Prostate gland (tissue), 2 donors: ENCODE measurements at regions not wholly inside any gene's neighbourhood (a gene's known extent, or its start where the extent isn't known, plus 50 kb on each side); places are given as distances from the start of the nearest gene placed in this dataset.
"Not testable (repeated sequence)": the region's sequence is repeated elsewhere in the genome, so short reads cannot be mapped to it uniquely, and the experiment has no call there.

Experiments used
- DNase-seq: peaks from one replicate; pipeline ENCODE4 v3.0.0-alpha.2; 2019; ENCODE audit warnings: low spot score
- H3K27ac ChIP-seq, 2 donors: fragments of 200-600 bp; sonication (generic); 2 replicates each; pipeline ENCODE4 v1.5.1; 2017 to 2019
- H3K27me3 ChIP-seq: fragments of 200-600 bp; sonication (generic); replicated peaks from 2 replicates; pipeline ENCODE4 v1.5.1; 2019; ENCODE audit not compliant: insufficient read depth
- H3K36me3 ChIP-seq, 2 donors: fragments of 200-600 bp; sonication (generic); 1 replicate in 1 of 2; 2 replicates in 1 of 2; pipeline versions ENCODE4 v1.5.1 to v1.8.1; 2017 to 2019
- H3K4me1 ChIP-seq: fragments of 200-600 bp; sonication (generic); replicated peaks from 2 replicates; pipeline ENCODE4 v1.5.1; 2019
- H3K4me3 ChIP-seq, 2 donors: fragments of 200-600 bp; sonication (generic); 2 replicates each; pipeline ENCODE4 v1.5.1; 2017 to 2019
- H3K9me3 ChIP-seq: fragments of 200-600 bp; sonication (generic); 2 replicates; pipeline ENCODE4 v1.5.1; 2017
- POLR2A ChIP-seq: fragments of 450-650 bp; IDR thresholded peaks from one replicate; pipeline ENCODE4 v1.6.1; 2016; ENCODE audit warnings: antibody characterized with exemption, mild to moderate bottlenecking
- POLR2AphosphoS5 ChIP-seq: sonication (generic); formaldehyde crosslinking; IDR thresholded peaks from one replicate; pipeline ENCODE4 v1.6.1; 2017; ENCODE audit warnings: antibody characterized with exemption
- WGBS: methylation state at CpG from one replicate; pipeline ENCODE4 v1.1.5; 2018; 5-methylcytosine and 5-hydroxymethylcytosine counted together
- intact Hi-C: fragments of 100-400 bp; cut with DNase I; formaldehyde crosslinking; loops from one replicate; pipeline ENCODE4 v1.14.2; 2022
- TF ChIP-seq, protein P1 (sequence below), 4 experiments: fragments of 200-600 bp in 2 of 4; fragments of 450-650 bp in 2 of 4; sonication (generic) in 2 of 4; IDR thresholded peaks; 1 replicate in 3 of 4; 2 replicates in 1 of 4; pipeline ENCODE4 v1.5.1; 2016 to 2019; ENCODE audit warnings: antibody characterized with exemption in 4 of 4, mild to moderate bottlenecking in 2 of 4, moderate library complexity in 2 of 4

DNA sequence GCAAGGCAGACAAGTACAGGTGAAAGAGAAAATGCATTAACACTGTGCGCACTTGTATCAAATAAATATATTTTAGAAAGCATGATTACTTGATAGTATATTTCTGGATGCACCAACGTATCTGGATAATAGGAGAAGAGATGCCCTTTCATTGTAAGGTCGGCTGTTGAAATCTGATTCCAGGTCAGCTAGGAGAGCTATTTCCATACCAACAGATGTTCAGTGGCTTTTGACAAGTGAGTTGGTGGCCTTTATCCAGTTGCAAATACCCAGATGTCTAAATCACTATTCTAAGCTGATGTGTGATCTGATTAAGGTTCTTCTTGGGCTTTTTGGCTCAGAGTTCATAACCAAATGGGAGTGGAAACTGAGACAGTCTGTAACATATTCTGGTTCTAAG is 128.2 kb upstream of the TBCA start:
- no peak for DNase-seq
- no peaks in the 10 kb centered on the region for H3K4me1 ChIP-seq
- H3K27ac ChIP-seq = no peak overlapping the region
- no peaks in the 10 kb centered on the region for H3K27me3 ChIP-seq
- 77% methylated on average over 3 of the region's 3 CpGs for WGBS
- intact Hi-C loops = no loop called here
- no peaks in the 10 kb centered on the region for H3K36me3 ChIP-seq
- TF ChIP-seq, protein P1, sequence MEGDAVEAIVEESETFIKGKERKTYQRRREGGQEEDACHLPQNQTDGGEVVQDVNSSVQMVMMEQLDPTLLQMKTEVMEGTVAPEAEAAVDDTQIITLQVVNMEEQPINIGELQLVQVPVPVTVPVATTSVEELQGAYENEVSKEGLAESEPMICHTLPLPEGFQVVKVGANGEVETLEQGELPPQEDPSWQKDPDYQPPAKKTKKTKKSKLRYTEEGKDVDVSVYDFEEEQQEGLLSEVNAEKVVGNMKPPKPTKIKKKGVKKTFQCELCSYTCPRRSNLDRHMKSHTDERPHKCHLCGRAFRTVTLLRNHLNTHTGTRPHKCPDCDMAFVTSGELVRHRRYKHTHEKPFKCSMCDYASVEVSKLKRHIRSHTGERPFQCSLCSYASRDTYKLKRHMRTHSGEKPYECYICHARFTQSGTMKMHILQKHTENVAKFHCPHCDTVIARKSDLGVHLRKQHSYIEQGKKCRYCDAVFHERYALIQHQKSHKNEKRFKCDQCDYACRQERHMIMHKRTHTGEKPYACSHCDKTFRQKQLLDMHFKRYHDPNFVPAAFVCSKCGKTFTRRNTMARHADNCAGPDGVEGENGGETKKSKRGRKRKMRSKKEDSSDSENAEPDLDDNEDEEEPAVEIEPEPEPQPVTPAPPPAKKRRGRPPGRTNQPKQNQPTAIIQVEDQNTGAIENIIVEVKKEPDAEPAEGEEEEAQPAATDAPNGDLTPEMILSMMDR (IDR thresholded peaks at IDR 0.05) = no peak
- no peak for TF ChIP-seq POLR2AphosphoS5
- no peak for TF ChIP-seq POLR2A
- no peaks in the 10 kb centered on the region for H3K9me3 ChIP-seq
- H3K4me3 ChIP-seq = no peak overlapping the region

DNA sequence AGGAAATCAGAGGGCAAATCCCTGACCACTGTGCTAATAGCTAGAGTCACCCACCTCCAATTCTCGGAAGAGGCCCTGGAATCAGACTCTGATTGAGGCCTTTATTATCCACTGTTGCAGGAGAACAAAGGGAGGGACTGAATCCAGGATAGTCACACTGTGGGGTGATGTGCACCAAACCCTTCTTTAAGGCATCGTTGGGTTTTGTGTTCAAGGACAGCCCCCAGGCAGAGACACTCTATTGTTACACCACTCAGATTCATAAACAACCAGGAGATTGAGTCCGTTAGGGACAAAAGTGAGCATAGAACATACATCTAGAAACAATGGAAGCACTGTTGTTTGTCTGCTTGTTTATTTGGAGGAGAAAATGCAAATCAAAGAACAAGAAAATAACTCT is 124.6 kb upstream of the TBCA start:
- WGBS = 86% methylated on average over 3 of the region's 3 CpGs
- intact Hi-C loops = no loop called here

DNA sequence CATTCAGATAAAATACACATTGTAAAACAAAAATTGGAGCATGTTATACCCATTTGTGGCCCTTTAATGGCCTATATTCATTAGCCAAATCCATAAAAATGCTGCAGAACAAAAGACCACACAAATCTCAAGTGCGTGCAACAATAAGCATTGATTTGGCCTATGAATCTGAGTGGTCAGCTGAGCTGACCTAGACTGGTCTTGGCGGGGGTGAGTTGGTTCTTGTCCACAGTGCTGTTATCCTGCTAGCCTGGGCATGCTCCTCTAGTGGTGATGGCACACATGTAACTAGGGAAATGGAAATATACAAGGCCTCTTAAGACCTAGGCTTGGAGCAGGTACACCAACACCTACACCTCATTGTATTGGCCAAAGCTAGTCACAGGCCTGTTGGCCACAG is 122.2 kb upstream of the TBCA start:
- TF ChIP-seq, protein P1 (IDR thresholded peaks at IDR 0.05) = no peak
- WGBS = 37% methylated on average over 2 of the region's 2 CpGs
- no peaks in the 10 kb centered on the region for H3K27me3 ChIP-seq
- intact Hi-C loops = no loop called here
- no peaks in the 10 kb centered on the region for H3K9me3 ChIP-seq
- no peak overlapping the region for H3K27ac ChIP-seq
- no peaks in the 10 kb centered on the region for H3K4me1 ChIP-seq
- H3K4me3 ChIP-seq = no peak overlapping the region
- no peak for DNase-seq
- H3K36me3 ChIP-seq = no peaks in the 10 kb centered on the region

More for the DNA sequence above, 124.6 kb upstream of the TBCA start:
- Histone ChIP-seq H3K27me3 (no peaks in the 10 kb centered on the region), H3K9me3 (no peaks in the 10 kb centered on the region), H3K36me3 (no peaks in the 10 kb centered on the region), H3K27ac (no peak overlapping the region), H3K4me1 (no peaks in the 10 kb centered on the region), H3K4me3 (no peak overlapping the region)
- DNase-seq = no peak
- TF ChIP-seq POLR2AphosphoS5 = no peak
- TF ChIP-seq, protein P1 (IDR thresholded peaks at IDR 0.05) = no peak

DNA sequence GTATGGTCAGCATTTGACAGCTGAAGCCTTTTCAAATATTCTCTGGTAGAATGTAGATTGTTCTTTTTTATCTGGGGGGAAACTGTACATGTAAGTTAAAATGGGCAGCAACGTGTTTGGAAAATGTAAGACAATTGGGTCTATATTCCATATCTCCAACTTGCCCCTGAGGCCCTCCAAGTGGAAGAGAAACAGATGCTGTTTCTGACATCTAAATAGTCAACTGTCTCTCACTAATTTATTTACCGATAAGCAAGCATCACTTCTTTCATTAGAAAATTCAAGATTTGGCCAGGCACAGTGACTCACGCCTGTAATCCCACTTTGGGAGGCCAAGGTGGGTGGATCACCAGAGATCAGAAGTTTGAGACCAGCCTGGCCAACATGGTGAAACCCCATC is 120.2 kb upstream of the TBCA start:
- TF ChIP-seq, protein P1 (IDR thresholded peaks at IDR 0.05) = no peak
- TF ChIP-seq POLR2A (no peak), POLR2AphosphoS5 (no peak)
- Histone ChIP-seq H3K36me3 (no peaks in the 10 kb centered on the region), H3K4me3 (no peak overlapping the region), H3K27ac (no peak overlapping the region), H3K4me1 (no peaks in the 10 kb centered on the region), H3K9me3 (no peaks in the 10 kb centered on the region), H3K27me3 (no peaks in the 10 kb centered on the region)
- intact Hi-C loops = no loop called here
- DNase-seq = no peak
- WGBS = 99% methylated on average over 3 of the region's 3 CpGs

DNA sequence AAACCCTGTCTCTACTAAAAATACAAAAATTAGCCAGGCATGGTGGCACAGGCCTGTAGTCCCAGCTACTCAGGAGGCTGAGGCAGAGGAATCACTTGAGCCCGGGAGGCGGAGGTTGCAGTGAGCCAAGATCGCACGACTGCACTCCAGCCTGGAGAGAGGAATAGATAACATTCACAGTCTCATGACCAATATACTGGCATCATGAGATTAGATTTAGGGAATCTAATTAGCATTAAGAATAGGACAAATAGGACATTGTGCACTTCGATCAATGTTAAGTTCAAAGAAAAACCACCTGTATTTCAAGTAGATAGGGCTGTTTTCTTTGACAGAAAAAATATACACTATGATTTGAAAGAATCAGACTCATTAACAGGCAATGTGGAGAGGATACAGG is 118.0 kb upstream of the TBCA start:
- H3K4me1 ChIP-seq, H3K4me3 ChIP-seq, intact Hi-C loops, H3K27ac ChIP-seq, DNase-seq, H3K27me3 ChIP-seq, H3K9me3 ChIP-seq, H3K36me3 ChIP-seq: not testable (repeated sequence)
- 91% methylated on average over 5 of the region's 5 CpGs for WGBS
